Astrocyte (in vitro differentiated cells and primary cell): ENCODE measurements at regions not wholly inside any gene's neighbourhood (a gene's known extent, or its start where the extent isn't known, plus 50 kb on each side); places are given as distances from the start of the nearest gene placed in this dataset.

Experiments
- CTCF ChIP-seq: IDR thresholded peaks from 2 replicates; pipeline ENCODE4 v1.5.1; 2011; ENCODE audit warnings: low read depth, mild to moderate bottlenecking, inconsistent platforms, low read length, moderate library complexity; ENCODE audit not compliant: insufficient read depth
- EZH2 ChIP-seq: IDR thresholded peaks from 2 replicates; pipeline ENCODE4 v1.6.1; 2012; ENCODE audit warnings: mild to moderate bottlenecking, low read length, inconsistent platforms; ENCODE audit not compliant: insufficient read depth

GRCh38 chr10:33664070-33664469, 329.6 kb upstream of the NRP1 start:
- no peak for TF ChIP-seq CTCF
- no peak for TF ChIP-seq EZH2
